ENCODE measurements at regions not wholly inside any gene's neighbourhood (a gene's known extent, or its start where the extent isn't known, plus 50 kb on each side); places are given as distances from the start of the nearest gene placed in this dataset.

- no peak overlapping the region for H3K27ac ChIP-seq
- 62 to 69% methylated on average over 2 of the region's 2 CpGs for WGBS, 2 donors
- ATAC-seq: no peak
Measured at GRCh38 chrY:8352201-8352600, 985.1 kb upstream of the TSPY4 start.

GRCh38 chrY:8358161-8358560 lies 979.1 kb upstream of the TSPY4 start:
- Histone ChIP-seq H3K27ac (no peak overlapping the region), H3K4me3 (no peak overlapping the region), H3K36me3 (replicated peaks in 1 of 2; ENCODE audit: insufficient read depth in 1 of 2, low read depth in 2 of 2) (no peaks in the 10 kb centered on the region), H3K4me1 (no peaks in the 10 kb centered on the region), H3K9me3 (no peaks in the 10 kb centered on the region), H3K27me3 (no peaks in the 10 kb centered on the region)
- no peak for DNase-seq
- no peak for ATAC-seq
- intact Hi-C loops (cut with DNase I): no loop called here
- TF ChIP-seq CTCF (IDR thresholded peaks at IDR 0.05): no peak
- TF ChIP-seq POLR2A (IDR thresholded peaks at IDR 0.05): no peak

More at GRCh38 chrY:8352201-8352600, 985.1 kb upstream of the TSPY4 start:
- Histone ChIP-seq H3K4me3 (no peak overlapping the region), H3K36me3 (replicated peaks in 1 of 2; ENCODE audit: insufficient read depth in 1 of 2, low read depth in 2 of 2) (no peaks in the 10 kb centered on the region), H3K4me1 (no peaks in the 10 kb centered on the region), H3K27me3 (no peaks in the 10 kb centered on the region), H3K9me3 (no peaks in the 10 kb centered on the region)
- intact Hi-C loops (cut with DNase I): no loop called here
- DNase-seq: no peak
- TF ChIP-seq POLR2A (IDR thresholded peaks at IDR 0.05) (no peak), CTCF (IDR thresholded peaks at IDR 0.05) (no peak)

- Histone ChIP-seq H3K4me3 (no peak overlapping the region), H3K36me3 (replicated peaks in 1 of 2; ENCODE audit: insufficient read depth in 1 of 2, low read depth in 2 of 2) (no peaks in the 10 kb centered on the region), H3K9me3 (no peaks in the 10 kb centered on the region), H3K27me3 (no peaks in the 10 kb centered on the region), H3K27ac (no peak overlapping the region), H3K4me1 (no peaks in the 10 kb centered on the region)
- no peak for TF ChIP-seq POLR2A (IDR thresholded peaks at IDR 0.05)
- TF ChIP-seq CTCF (IDR thresholded peaks at IDR 0.05): no peak
- WGBS, 2 donors: 51 to 70% methylated on average over 3 of the region's 3 CpGs
- ATAC-seq: no peak
- DNase-seq: no peak
- intact Hi-C loops (cut with DNase I): no loop called here
Measured at GRCh38 chrY:8361715-8362114, 975.5 kb upstream of the TSPY4 start.

GRCh38 chrY:8377491-8377890 lies 959.8 kb upstream of the TSPY4 start:
- no peaks in the 10 kb centered on the region for H3K4me1 ChIP-seq
- DNase-seq (no peak), ATAC-seq (no peak)
- H3K27me3 ChIP-seq: no peaks in the 10 kb centered on the region
- H3K9me3 ChIP-seq: no peaks in the 10 kb centered on the region
- H3K27ac ChIP-seq: no peak overlapping the region
- no peaks in the 10 kb centered on the region for H3K36me3 ChIP-seq (replicated peaks in 1 of 2; ENCODE audit: insufficient read depth in 1 of 2, low read depth in 2 of 2)
- intact Hi-C loops (cut with DNase I): no loop called here
- TF ChIP-seq POLR2A (IDR thresholded peaks at IDR 0.05) (no peak), CTCF (IDR thresholded peaks at IDR 0.05) (no peak)
- 38 to 87% methylated on average over 3 of the region's 3 CpGs for WGBS, 2 donors
- no peak overlapping the region for H3K4me3 ChIP-seq

- no peak for DNase-seq
- H3K4me1 ChIP-seq: no peaks in the 10 kb centered on the region
- no peak for TF ChIP-seq POLR2A (IDR thresholded peaks at IDR 0.05)
- no peak for ATAC-seq
- H3K9me3 ChIP-seq: no peaks in the 10 kb centered on the region
- no peak overlapping the region for H3K4me3 ChIP-seq
- 67 to 92% methylated on average over 2 to 3 of the region's 3 CpGs for WGBS, 2 donors
- intact Hi-C loops (cut with DNase I): no loop called here
- no peaks in the 10 kb centered on the region for H3K27me3 ChIP-seq
- H3K36me3 ChIP-seq (replicated peaks in 1 of 2; ENCODE audit: insufficient read depth in 1 of 2, low read depth in 2 of 2): no peaks in the 10 kb centered on the region
- no peak overlapping the region for H3K27ac ChIP-seq
Measured at GRCh38 chrY:8379800-8380199, 957.5 kb upstream of the TSPY4 start.

Measured in body of pancreas (tissue), 4 donors.